LoVo (cell line): ENCODE measurements at regions not wholly inside any gene's neighbourhood (a gene's known extent, or its start where the extent isn't known, plus 50 kb on each side); places are given as distances from the start of the nearest gene placed in this dataset.
"Not testable (repeated sequence)": the region's sequence is repeated elsewhere in the genome, so short reads cannot be mapped to it uniquely, and the experiment has no call there.

Source experiments
- DNase-seq: peaks from one replicate; pipeline ENCODE4 v3.0.0-alpha.2; 2016; ENCODE audit warnings: low spot score

- no peak for DNase-seq
Measured at GRCh38 chr20:57999465-58000111, 228.9 kb downstream of the ANKRD60 start.

GRCh38 chr20:57998981-57999464, 229.4 kb downstream of the ANKRD60 start:
- no peak for DNase-seq

GRCh38 chr20:57998276-57998675, 230.2 kb downstream of the ANKRD60 start:
- no peak for DNase-seq

- peak; percentile 12 for DNase-seq
Measured at GRCh38 chr20:57996936-57997890, 231.2 kb downstream of the ANKRD60 start.

- DNase-seq, result no peak
Measured at GRCh38 chr20:57996465-57996864, 232.0 kb downstream of the ANKRD60 start.

- DNase-seq, result no peak
Measured at GRCh38 chr20:57995381-57995977, 233.0 kb downstream of the ANKRD60 start.

GRCh38 chr20:57993716-57994431, 234.6 kb downstream of the ANKRD60 start:
- DNase-seq, result peak; percentile 10

- DNase-seq, result peak; percentile 16
Measured at GRCh38 chr20:57991211-57991881, 237.1 kb downstream of the ANKRD60 start.

- DNase-seq, result no peak
Measured at GRCh38 chr20:57990396-57990987, 238.0 kb downstream of the ANKRD60 start.

- no peak for DNase-seq
Measured at GRCh38 chr20:57988828-57989227, 239.6 kb downstream of the ANKRD60 start.

- no peak for DNase-seq
Measured at GRCh38 chr20:57988422-57988821, 240.0 kb downstream of the ANKRD60 start.

GRCh38 chr20:57987659-57988058, 240.8 kb downstream of the ANKRD60 start:
- no peak for DNase-seq

- DNase-seq, result no peak
Measured at GRCh38 chr20:57986666-57987065, 241.8 kb downstream of the ANKRD60 start.

GRCh38 chr20:57985278-57985677, 243.2 kb downstream of the ANKRD60 start:
- no peak for DNase-seq

GRCh38 chr20:57983082-57983481, 245.4 kb downstream of the ANKRD60 start:
- DNase-seq, result no peak

- DNase-seq, result no peak
Measured at GRCh38 chr20:57980506-57980905, 247.9 kb downstream of the ANKRD60 start.

GRCh38 chr20:57977569-57977968, 250.9 kb downstream of the ANKRD60 start:
- DNase-seq, result no peak

- DNase-seq, result no peak
Measured at GRCh38 chr20:57977141-57977540, 251.3 kb downstream of the ANKRD60 start.

GRCh38 chr20:57974863-57975262, 253.6 kb downstream of the ANKRD60 start:
- no peak for DNase-seq

GRCh38 chr20:57973886-57974285, 254.6 kb downstream of the ANKRD60 start:
- DNase-seq, result no peak

GRCh38 chr20:57971583-57971982, 256.9 kb downstream of the ANKRD60 start:
- not testable (repeated sequence) for DNase-seq
